Fibroblast of lung (primary cell): ENCODE measurements at regions not wholly inside any gene's neighbourhood (a gene's known extent, or its start where the extent isn't known, plus 50 kb on each side); places are given as distances from the start of the nearest gene placed in this dataset.

Experiments
- DNase-seq, 2 donors: peaks; one replicate each; pipeline versions ENCODE4 v3.0.0 to v3.0.0-alpha.2; 2010; ENCODE audit warnings: low read depth in 2 of 2
- H2AFZ ChIP-seq: 2 replicates; pipeline ENCODE4 v1.5.1; 2012; ENCODE audit warnings: low read length, control low read depth, inconsistent platforms
- H3K27ac ChIP-seq: 2 replicates; pipeline ENCODE4 v1.5.1; 2011; ENCODE audit warnings: low read length, control low read depth; ENCODE audit not compliant: insufficient read depth
- H3K27me3 ChIP-seq: 2 replicates; pipeline ENCODE4 v1.5.1; 2011; ENCODE audit warnings: mild to moderate bottlenecking, low read length; ENCODE audit not compliant: control insufficient read depth, insufficient read depth
- H3K36me3 ChIP-seq: 2 replicates; pipeline ENCODE4 v1.5.1; 2011; ENCODE audit warnings: low read length; ENCODE audit not compliant: control insufficient read depth, insufficient read depth
- H3K4me1 ChIP-seq: 2 replicates; pipeline ENCODE4 v1.5.1; 2011; ENCODE audit warnings: low read length; ENCODE audit not compliant: control insufficient read depth, insufficient read depth; ENCODE audit errors: extremely low read depth
- H3K4me2 ChIP-seq: 2 replicates; pipeline ENCODE4 v1.5.1; 2011; ENCODE audit warnings: low read length, control low read depth; ENCODE audit not compliant: insufficient read depth; ENCODE audit errors: extremely low read depth
- H3K4me3 ChIP-seq, 4 experiments: fragments of 200-600 bp in 1 of 4; sonication (generic) in 1 of 4; replicated peaks in 1 of 4; 2 replicates each; pipeline ENCODE4 v1.5.1; 2011 to 2016; ENCODE audit warnings: low read length in 4 of 4, low read depth in 3 of 4, mild to moderate bottlenecking in 3 of 4, control low read depth in 2 of 4, inconsistent platforms in 1 of 4, mixed read lengths in 1 of 4; ENCODE audit not compliant: insufficient read depth in 1 of 4; ENCODE audit errors: control extremely low read depth in 1 of 4
- H3K79me2 ChIP-seq: 2 replicates; pipeline ENCODE4 v1.5.1; 2012; ENCODE audit warnings: mild to moderate bottlenecking, low read length, inconsistent platforms; ENCODE audit not compliant: control insufficient read depth, insufficient read depth
- H3K9ac ChIP-seq: 2 replicates; pipeline ENCODE4 v1.5.1; 2011; ENCODE audit warnings: mild to moderate bottlenecking, low read length, control low read depth; ENCODE audit not compliant: insufficient read depth
- H3K9me3 ChIP-seq: 2 replicates; pipeline ENCODE4 v1.5.1; 2012; ENCODE audit warnings: low read depth, low read length; ENCODE audit not compliant: control insufficient read depth, insufficient read depth
- H4K20me1 ChIP-seq: 2 replicates; pipeline ENCODE4 v1.5.1; 2011; ENCODE audit warnings: low read length; ENCODE audit not compliant: control insufficient read depth, insufficient read depth; ENCODE audit errors: extremely low read depth
- CTCF ChIP-seq, 2 donors: IDR thresholded peaks in 1 of 2; conservative IDR thresholded peaks in 1 of 2; 1 replicate in 1 of 2; 2 replicates in 1 of 2; pipeline ENCODE4 v1.5.1; 2011 to 2012; ENCODE audit warnings: low read length in 2 of 2, control low read depth in 1 of 2, inconsistent platforms in 1 of 2, low read depth in 1 of 2, mild to moderate bottlenecking in 1 of 2
- EZH2 ChIP-seq: IDR thresholded peaks from 2 replicates; pipeline ENCODE4 v1.5.1; 2012; ENCODE audit warnings: low read length, control low read depth, mild to moderate bottlenecking; ENCODE audit errors: missing control alignments

GRCh38 chr20:50393242-50393641 is 116.9 kb upstream of the PTPN1 start:
- Histone ChIP-seq H3K79me2 (no peaks in the 10 kb centered on the region), H3K27me3 (no peaks in the 10 kb centered on the region), H3K9ac (no peak overlapping the region), H3K36me3 (no peaks in the 10 kb centered on the region), H3K4me1 (no peaks in the 10 kb centered on the region), H3K9me3 (no peaks in the 10 kb centered on the region), H3K27ac (no peak overlapping the region), H2AFZ (no peak overlapping the region), H4K20me1 (no peaks in the 10 kb centered on the region), H3K4me2 (no peak overlapping the region), H3K4me3 (no peak overlapping the region)
- TF ChIP-seq EZH2 (no peak), CTCF (conservative IDR thresholded peaks at IDR 0.05 in 1 of 2, IDR thresholded peaks at IDR 0.05 in 1 of 2; ENCODE audit: low read depth in 1 of 2, low read length in 2 of 2) (no peak)
- DNase-seq: no peak

- no peak overlapping the region for H3K9ac ChIP-seq
- no peak for TF ChIP-seq CTCF (conservative IDR thresholded peaks at IDR 0.05 in 1 of 2, IDR thresholded peaks at IDR 0.05 in 1 of 2; ENCODE audit: low read depth in 1 of 2, low read length in 2 of 2)
- TF ChIP-seq EZH2: no peak
- no peaks in the 10 kb centered on the region for H3K36me3 ChIP-seq
- H3K4me3 ChIP-seq: no peak overlapping the region
- no peaks in the 10 kb centered on the region for H3K9me3 ChIP-seq
- no peaks in the 10 kb centered on the region for H3K27me3 ChIP-seq
- H4K20me1 ChIP-seq: no peaks in the 10 kb centered on the region
- peaks cover 3% of the 10 kb centered on the region for H3K4me1 ChIP-seq
- no peaks in the 10 kb centered on the region for H3K79me2 ChIP-seq
- H2AFZ ChIP-seq: no peak overlapping the region
- no peak overlapping the region for H3K27ac ChIP-seq
- DNase-seq: no peak
- no peak overlapping the region for H3K4me2 ChIP-seq
These were observed 116.1 kb upstream of the PTPN1 start for GRCh38 chr20:50393990-50394561.

GRCh38 chr20:50394569-50394968 is 115.6 kb upstream of the PTPN1 start:
- H2AFZ ChIP-seq: no peak overlapping the region
- H3K4me3 ChIP-seq: no peak overlapping the region
- no peaks in the 10 kb centered on the region for H3K9me3 ChIP-seq
- H3K27ac ChIP-seq: no peak overlapping the region
- H3K36me3 ChIP-seq: no peaks in the 10 kb centered on the region
- H3K4me1 ChIP-seq: peaks cover 8% of the 10 kb centered on the region
- no peaks in the 10 kb centered on the region for H3K79me2 ChIP-seq
- TF ChIP-seq EZH2 (no peak), CTCF (conservative IDR thresholded peaks at IDR 0.05 in 1 of 2, IDR thresholded peaks at IDR 0.05 in 1 of 2; ENCODE audit: low read depth in 1 of 2, low read length in 2 of 2) (no peak)
- no peak overlapping the region for H3K4me2 ChIP-seq
- no peak overlapping the region for H3K9ac ChIP-seq
- no peaks in the 10 kb centered on the region for H3K27me3 ChIP-seq
- H4K20me1 ChIP-seq: no peaks in the 10 kb centered on the region
- no peak for DNase-seq
